ENCODE measurements at regions not wholly inside any gene's neighbourhood (a gene's known extent, or its start where the extent isn't known, plus 50 kb on each side); places are given as distances from the start of the nearest gene placed in this dataset.

DNA sequence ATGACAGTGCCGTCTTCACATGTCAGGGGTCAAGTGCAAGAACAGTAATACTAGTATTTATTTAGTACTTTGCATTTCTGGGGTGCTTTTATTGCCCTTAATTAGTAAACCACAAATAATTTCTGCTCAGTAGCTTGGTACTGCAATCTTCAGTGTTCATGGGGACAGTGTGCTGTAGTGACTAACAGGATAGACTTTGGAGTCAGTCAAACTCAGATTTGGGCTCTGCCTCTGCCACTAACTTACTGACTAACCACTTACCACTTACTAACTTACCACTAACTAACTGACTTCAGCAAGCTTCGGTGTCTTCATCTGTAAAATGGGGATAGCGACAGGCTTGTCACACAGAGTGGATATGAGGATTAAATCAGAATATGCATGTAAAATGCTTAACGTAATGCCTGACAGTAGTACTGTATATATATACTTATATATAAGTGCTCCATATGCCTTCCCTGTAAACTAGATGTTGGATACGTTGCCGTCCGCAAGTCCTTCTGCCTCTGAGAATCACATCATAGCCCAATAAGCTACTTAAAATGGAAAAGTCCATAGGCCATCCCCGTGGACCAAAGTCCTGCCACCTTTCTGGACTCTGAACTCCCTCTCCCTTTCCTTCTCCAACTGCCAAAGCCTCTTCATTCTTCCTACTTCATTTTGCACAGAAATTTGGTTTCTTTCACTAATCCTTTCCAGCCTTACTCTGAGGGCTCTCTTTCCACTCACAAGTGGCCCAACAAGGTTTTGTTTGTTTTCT is 158.1 kb downstream of the ZIC5 start:
- no peaks in the 10 kb centered on the region for H3K36me3 Mint-ChIP-seq (ENCODE audit: low read depth)
- no peak overlapping the region for H3K4me3 Mint-ChIP-seq
- no peaks in the 10 kb centered on the region for H3K9me3 Mint-ChIP-seq
- H3K4me1 Mint-ChIP-seq = no peaks in the 10 kb centered on the region
- no peak for DNase-seq
- H3K27ac Mint-ChIP-seq = no peak overlapping the region
- peaks cover 6% of the 10 kb centered on the region for H3K27me3 Mint-ChIP-seq (ENCODE audit: low read depth, poor library complexity)
- TF ChIP-seq, protein P1, sequence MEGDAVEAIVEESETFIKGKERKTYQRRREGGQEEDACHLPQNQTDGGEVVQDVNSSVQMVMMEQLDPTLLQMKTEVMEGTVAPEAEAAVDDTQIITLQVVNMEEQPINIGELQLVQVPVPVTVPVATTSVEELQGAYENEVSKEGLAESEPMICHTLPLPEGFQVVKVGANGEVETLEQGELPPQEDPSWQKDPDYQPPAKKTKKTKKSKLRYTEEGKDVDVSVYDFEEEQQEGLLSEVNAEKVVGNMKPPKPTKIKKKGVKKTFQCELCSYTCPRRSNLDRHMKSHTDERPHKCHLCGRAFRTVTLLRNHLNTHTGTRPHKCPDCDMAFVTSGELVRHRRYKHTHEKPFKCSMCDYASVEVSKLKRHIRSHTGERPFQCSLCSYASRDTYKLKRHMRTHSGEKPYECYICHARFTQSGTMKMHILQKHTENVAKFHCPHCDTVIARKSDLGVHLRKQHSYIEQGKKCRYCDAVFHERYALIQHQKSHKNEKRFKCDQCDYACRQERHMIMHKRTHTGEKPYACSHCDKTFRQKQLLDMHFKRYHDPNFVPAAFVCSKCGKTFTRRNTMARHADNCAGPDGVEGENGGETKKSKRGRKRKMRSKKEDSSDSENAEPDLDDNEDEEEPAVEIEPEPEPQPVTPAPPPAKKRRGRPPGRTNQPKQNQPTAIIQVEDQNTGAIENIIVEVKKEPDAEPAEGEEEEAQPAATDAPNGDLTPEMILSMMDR (IDR thresholded peaks at IDR 0.05) = no peak

DNA sequence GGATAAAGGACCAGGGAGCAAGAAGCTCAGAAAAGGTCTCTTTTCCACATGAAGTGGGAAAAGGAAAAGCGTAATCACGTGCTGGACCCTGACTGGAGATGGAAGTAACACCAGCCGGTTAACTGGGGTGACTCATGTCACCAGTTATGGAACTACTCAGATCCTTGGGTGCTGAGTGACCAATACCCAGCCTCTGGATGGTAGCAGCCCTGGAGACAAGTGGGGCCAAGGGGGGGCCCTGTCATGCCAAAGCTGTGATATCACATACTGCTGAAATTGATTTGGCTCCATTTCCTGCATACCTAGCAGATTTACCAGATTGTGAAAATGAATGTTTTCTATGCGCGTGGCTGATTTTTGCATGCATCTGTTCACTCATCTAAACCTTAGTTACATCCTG is 158.9 kb downstream of the ZIC5 start:
- Mint-ChIP-seq H3K27me3 (ENCODE audit: low read depth, poor library complexity) (peaks cover 6% of the 10 kb centered on the region), H3K36me3 (ENCODE audit: low read depth) (no peaks in the 10 kb centered on the region), H3K27ac (no peak overlapping the region), H3K4me3 (no peak overlapping the region), H3K4me1 (peaks cover under 1% of the 10 kb centered on the region), H3K9me3 (no peaks in the 10 kb centered on the region)
- TF ChIP-seq, protein P1 (IDR thresholded peaks at IDR 0.05) = no peak
- DNase-seq = no peak

DNA sequence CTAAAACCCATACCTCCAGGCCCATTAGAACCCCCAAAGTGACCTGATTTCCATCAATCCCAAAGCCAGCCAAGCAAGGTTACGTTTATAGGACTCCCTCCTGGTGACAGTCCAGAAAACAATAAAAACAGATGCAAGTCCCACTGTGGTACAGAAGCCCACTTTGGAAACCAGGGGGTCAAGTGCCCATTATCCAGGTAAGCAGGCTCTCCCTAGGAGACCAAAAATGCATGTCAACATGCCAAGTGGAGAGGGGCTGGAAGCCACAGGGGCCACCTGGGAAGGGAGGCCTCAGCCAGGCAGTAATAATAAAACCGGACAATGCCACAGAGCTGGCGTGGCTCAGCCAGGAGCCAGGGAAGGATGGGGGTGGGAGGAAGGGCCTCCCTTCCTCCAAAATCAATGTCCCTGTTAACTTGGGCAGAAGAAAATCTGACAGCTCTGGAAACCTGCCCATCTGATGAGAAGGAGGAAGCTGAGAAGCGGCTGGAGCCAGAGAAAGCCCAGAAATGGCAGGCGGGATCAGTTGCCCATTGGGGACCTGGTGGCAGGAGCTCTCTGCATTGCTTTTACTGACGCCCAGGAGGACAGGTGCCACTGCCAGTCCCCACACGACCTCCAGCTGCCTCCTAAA is 160.4 kb downstream of the ZIC5 start:
- DNase-seq = no peak
- no peaks in the 10 kb centered on the region for H3K9me3 Mint-ChIP-seq
- TF ChIP-seq, protein P1 (IDR thresholded peaks at IDR 0.05) = no peak
- peaks cover 6% of the 10 kb centered on the region for H3K27me3 Mint-ChIP-seq (ENCODE audit: low read depth, poor library complexity)
- no peak overlapping the region for H3K27ac Mint-ChIP-seq
- H3K4me1 Mint-ChIP-seq = peaks cover 13% of the 10 kb centered on the region
- no peaks in the 10 kb centered on the region for H3K36me3 Mint-ChIP-seq (ENCODE audit: low read depth)
- H3K4me3 Mint-ChIP-seq = no peak overlapping the region

DNA sequence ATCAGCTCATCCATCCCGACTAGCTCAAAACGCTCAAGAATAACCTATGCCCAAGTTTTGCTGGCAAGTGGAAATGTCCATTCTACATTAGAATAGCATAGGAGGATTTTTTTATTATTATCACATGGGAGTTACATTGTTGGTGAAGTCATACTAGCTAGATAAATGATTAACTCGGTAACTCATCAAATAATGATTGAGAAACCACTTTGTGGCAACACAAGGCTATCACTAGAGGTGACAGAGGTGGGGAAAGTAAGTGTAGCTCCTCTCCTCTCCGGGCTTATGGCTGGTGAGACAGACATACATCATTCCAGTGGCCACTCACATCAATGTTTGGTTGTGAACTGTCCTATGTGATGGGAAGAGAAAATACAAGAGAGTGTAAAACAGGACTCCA is 161.6 kb downstream of the ZIC5 start:
- Mint-ChIP-seq H3K9me3 (no peaks in the 10 kb centered on the region), H3K27ac (no peak overlapping the region), H3K4me3 (no peak overlapping the region), H3K4me1 (peaks cover 23% of the 10 kb centered on the region), H3K27me3 (ENCODE audit: low read depth, poor library complexity) (peaks cover 6% of the 10 kb centered on the region), H3K36me3 (ENCODE audit: low read depth) (no peaks in the 10 kb centered on the region)
- TF ChIP-seq, protein P1 (IDR thresholded peaks at IDR 0.05) = no peak
- DNase-seq = no peak

DNA sequence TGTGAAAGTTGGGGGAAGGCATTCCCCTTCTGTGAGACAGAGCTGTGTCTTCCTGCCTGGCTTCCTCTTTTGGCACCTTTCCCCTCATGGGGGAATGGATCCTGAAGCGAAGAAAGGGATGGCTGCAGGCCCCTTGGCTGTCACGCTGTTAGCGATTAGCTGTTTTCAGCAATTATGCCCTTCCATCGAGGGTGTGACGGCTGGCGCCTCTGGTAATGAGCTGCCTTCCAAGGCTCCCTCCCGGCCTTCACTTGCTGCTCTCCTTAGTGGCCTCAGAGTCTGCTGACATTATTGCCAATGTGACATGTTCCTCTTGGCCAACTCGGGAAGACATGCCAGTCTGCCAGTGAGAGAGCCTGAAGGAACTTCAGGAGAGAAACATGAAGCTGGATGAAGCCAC is 162.1 kb downstream of the ZIC5 start:
- TF ChIP-seq, protein P1 (IDR thresholded peaks at IDR 0.05) = no peak
- H3K27me3 Mint-ChIP-seq (ENCODE audit: low read depth, poor library complexity) = peaks cover 6% of the 10 kb centered on the region
- H3K4me1 Mint-ChIP-seq = peaks cover 27% of the 10 kb centered on the region
- no peak for DNase-seq
- H3K36me3 Mint-ChIP-seq (ENCODE audit: low read depth) = no peaks in the 10 kb centered on the region
- no peaks in the 10 kb centered on the region for H3K9me3 Mint-ChIP-seq
- no peak overlapping the region for H3K27ac Mint-ChIP-seq
- no peak overlapping the region for H3K4me3 Mint-ChIP-seq

DNA sequence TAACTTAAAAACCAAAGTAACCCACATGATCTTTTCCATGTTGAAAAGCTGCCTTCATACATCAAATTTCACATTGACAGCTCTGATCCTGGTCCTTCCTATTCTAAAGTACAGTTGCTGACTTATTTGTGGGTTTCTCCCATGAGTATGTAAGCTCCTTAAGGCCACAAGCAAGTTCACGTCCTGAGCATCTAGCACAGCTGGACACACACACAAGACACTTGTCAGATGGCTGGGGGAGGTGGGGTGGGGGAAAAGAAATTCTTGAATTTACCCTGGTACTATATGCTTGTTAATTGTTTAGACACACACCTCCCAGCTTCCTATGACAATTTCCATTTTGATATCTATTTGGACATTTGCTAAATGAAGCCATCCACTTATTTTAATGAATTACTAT is 162.8 kb downstream of the ZIC5 start:
- Mint-ChIP-seq H3K4me1 (peaks cover 34% of the 10 kb centered on the region), H3K4me3 (no peak overlapping the region), H3K27ac (no peak overlapping the region)

More for the DNA sequence above, 162.8 kb downstream of the ZIC5 start:
- H3K9me3 Mint-ChIP-seq = no peaks in the 10 kb centered on the region
- TF ChIP-seq, protein P1 (IDR thresholded peaks at IDR 0.05) = no peak
- H3K36me3 Mint-ChIP-seq (ENCODE audit: low read depth) = no peaks in the 10 kb centered on the region
- no peak for DNase-seq
- peaks cover 6% of the 10 kb centered on the region for H3K27me3 Mint-ChIP-seq (ENCODE audit: low read depth, poor library complexity)
